Mesothelial cell of epicardium (in vitro differentiated cells): ENCODE measurements at regions not wholly inside any gene's neighbourhood (a gene's known extent, or its start where the extent isn't known, plus 50 kb on each side); places are given as distances from the start of the nearest gene placed in this dataset.

ENCODE experiments used
- DNase-seq, 2 experiments: peaks; one replicate each; pipeline ENCODE4 v3.0.0; 2021; ENCODE audit warnings: low spot score in 2 of 2; ENCODE audit not compliant: unreplicated experiment in 2 of 2
- H3K27ac Mint-ChIP-seq: 2 replicates; pipeline ENCODE4 v1.8.0; 2021; ENCODE audit warnings: mixed read lengths
- H3K27me3 Mint-ChIP-seq: 2 replicates; pipeline ENCODE4 v1.8.0; 2021; ENCODE audit warnings: low read depth, mixed read lengths
- H3K36me3 Mint-ChIP-seq: 2 replicates; pipeline ENCODE4 v1.8.0; 2021; ENCODE audit warnings: mixed read lengths
- H3K4me1 Mint-ChIP-seq: 2 replicates; pipeline ENCODE4 v1.8.0; 2021; ENCODE audit warnings: mixed read lengths
- H3K4me3 Mint-ChIP-seq: 2 replicates; pipeline ENCODE4 v1.8.0; 2021; ENCODE audit warnings: mild to moderate bottlenecking, moderate library complexity, mixed read lengths
- H3K9me3 Mint-ChIP-seq: 2 replicates; pipeline ENCODE4 v1.8.0; 2021; ENCODE audit warnings: mixed read lengths
- TF ChIP-seq, protein P1 (sequence below): fragments of 200-600 bp; sonication (generic); IDR thresholded peaks from one replicate; pipeline ENCODE4 v1.5.0; 2021; ENCODE audit warnings: antibody characterized with exemption; ENCODE audit not compliant: unreplicated experiment

DNA sequence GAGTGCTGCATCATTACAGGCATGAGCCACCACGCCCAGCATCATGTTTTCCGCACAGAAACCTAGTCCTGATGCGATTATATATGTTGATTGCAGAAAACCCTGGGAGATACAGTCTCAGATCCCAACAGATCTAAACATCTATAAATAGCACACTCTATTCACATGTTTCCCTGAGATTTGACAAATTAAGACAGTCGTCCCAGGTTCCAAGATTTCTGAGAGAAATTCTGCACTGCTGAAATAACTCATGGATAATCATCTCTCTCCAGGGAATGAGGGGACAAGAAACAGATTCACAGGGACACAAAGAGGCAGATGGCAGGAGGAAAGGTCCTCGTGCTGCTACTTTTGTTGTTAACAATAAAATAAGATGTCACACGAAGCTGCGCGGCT lies 393.1 kb upstream of the CELF2 start:
- no peaks in the 10 kb centered on the region for H3K36me3 Mint-ChIP-seq
- H3K4me1 Mint-ChIP-seq: peaks cover 24% of the 10 kb centered on the region
- H3K27ac Mint-ChIP-seq: no peak overlapping the region
- TF ChIP-seq, protein P1, sequence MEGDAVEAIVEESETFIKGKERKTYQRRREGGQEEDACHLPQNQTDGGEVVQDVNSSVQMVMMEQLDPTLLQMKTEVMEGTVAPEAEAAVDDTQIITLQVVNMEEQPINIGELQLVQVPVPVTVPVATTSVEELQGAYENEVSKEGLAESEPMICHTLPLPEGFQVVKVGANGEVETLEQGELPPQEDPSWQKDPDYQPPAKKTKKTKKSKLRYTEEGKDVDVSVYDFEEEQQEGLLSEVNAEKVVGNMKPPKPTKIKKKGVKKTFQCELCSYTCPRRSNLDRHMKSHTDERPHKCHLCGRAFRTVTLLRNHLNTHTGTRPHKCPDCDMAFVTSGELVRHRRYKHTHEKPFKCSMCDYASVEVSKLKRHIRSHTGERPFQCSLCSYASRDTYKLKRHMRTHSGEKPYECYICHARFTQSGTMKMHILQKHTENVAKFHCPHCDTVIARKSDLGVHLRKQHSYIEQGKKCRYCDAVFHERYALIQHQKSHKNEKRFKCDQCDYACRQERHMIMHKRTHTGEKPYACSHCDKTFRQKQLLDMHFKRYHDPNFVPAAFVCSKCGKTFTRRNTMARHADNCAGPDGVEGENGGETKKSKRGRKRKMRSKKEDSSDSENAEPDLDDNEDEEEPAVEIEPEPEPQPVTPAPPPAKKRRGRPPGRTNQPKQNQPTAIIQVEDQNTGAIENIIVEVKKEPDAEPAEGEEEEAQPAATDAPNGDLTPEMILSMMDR: no peak
- H3K9me3 Mint-ChIP-seq: no peaks in the 10 kb centered on the region
- no peak for DNase-seq
- H3K4me3 Mint-ChIP-seq: no peak overlapping the region
- H3K27me3 Mint-ChIP-seq: peaks cover 9% of the 10 kb centered on the region

DNA sequence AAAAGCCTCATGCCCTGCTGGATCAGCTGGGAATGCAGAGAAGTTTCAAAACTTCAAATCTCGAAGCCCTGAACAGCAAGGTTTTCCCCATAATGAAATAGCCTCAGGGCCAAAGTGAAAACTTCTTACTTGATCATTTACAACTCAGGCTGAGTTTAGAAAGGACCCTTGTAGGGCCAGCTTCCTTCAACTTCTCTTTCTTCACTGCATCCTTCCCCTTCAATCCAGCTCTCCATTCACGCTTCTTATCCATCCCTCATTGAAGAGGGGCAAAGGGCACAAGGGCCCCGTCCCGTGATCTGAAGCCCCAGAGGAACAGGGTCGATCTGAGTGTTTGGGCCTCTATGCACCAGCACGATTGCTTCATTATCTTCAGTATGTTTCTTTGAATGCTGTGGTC lies 392.2 kb upstream of the CELF2 start:
- DNase-seq: no peak
- no peaks in the 10 kb centered on the region for H3K9me3 Mint-ChIP-seq
- H3K27ac Mint-ChIP-seq: no peak overlapping the region
- no peak overlapping the region for H3K4me3 Mint-ChIP-seq
- peaks cover 9% of the 10 kb centered on the region for H3K27me3 Mint-ChIP-seq
- H3K4me1 Mint-ChIP-seq: peaks cover 32% of the 10 kb centered on the region
- TF ChIP-seq, protein P1: no peak
- H3K36me3 Mint-ChIP-seq: no peaks in the 10 kb centered on the region

DNA sequence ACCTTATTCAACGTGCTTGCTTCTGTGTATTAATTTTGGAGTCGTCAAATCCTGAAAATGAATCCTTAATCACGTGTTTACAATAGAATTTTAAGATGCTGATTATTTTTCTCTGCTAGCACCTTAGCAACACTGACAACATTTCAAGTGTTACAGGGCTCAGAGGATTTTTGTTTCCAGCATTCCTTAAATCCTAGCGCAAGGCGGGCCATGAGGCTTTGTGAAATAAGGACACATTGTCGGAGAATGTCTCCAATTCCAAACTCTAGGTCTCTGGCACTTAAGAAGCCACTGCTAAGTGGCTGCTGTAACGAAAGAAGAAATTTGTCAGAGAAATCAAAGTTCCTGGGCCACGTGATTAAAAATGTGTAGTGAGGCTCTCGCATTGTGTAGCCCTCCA lies 390.9 kb upstream of the CELF2 start:
- no peak for DNase-seq
- H3K4me1 Mint-ChIP-seq: peaks cover 33% of the 10 kb centered on the region
- peaks cover 11% of the 10 kb centered on the region for H3K27me3 Mint-ChIP-seq
- H3K4me3 Mint-ChIP-seq: no peak overlapping the region
- no peaks in the 10 kb centered on the region for H3K9me3 Mint-ChIP-seq
- no peaks in the 10 kb centered on the region for H3K36me3 Mint-ChIP-seq
- TF ChIP-seq, protein P1: no peak
- no peak overlapping the region for H3K27ac Mint-ChIP-seq

DNA sequence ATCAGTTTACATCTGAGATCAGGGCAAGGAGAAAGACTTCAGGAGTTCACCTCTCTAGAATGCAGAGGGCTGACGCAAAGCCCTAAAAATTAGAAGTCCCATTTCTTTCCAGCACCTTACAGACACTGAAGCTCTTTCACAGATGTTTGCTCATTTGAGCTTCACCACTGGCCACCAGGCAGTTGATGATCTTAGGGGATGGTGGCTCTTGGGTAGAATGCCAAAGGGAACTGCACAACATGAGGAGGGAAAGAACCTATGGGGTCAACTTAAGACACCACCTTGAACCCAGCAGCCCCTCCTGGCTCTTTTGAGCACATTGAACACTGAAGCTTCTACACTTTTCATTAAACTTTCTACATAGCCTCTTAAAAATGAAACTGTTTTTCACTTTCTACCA lies 390.3 kb upstream of the CELF2 start:
- H3K27ac Mint-ChIP-seq: no peak overlapping the region
- peaks cover 11% of the 10 kb centered on the region for H3K27me3 Mint-ChIP-seq
- H3K9me3 Mint-ChIP-seq: no peaks in the 10 kb centered on the region
- no peak overlapping the region for H3K4me3 Mint-ChIP-seq
- TF ChIP-seq, protein P1: no peak
- DNase-seq: no peak
- H3K36me3 Mint-ChIP-seq: no peaks in the 10 kb centered on the region
- peaks cover 33% of the 10 kb centered on the region for H3K4me1 Mint-ChIP-seq

DNA sequence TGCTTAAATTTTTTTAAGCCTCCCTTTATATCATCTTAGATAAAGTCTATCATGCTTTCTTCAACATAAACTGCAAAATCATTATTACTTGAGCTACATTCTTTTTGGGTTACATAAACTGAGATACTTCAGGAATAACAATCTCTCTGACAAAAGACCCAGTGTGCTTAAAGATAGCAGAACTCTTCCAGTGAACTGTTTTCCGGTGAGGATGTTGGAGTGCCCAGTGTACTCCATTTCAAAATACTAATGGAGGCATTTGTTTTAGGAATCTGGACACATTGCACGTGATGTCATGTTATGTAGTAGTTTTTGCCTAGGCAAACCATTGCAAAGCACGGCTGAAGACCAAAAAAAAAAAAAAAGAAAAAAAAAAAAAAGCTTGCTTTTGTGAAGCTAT lies 388.2 kb upstream of the CELF2 start:
- peaks cover 9% of the 10 kb centered on the region for H3K27me3 Mint-ChIP-seq
- TF ChIP-seq, protein P1: no peak
- H3K36me3 Mint-ChIP-seq: no peaks in the 10 kb centered on the region
- no peaks in the 10 kb centered on the region for H3K9me3 Mint-ChIP-seq
- H3K4me3 Mint-ChIP-seq: no peak overlapping the region
- no peak for DNase-seq
- no peak overlapping the region for H3K27ac Mint-ChIP-seq
- peaks cover 22% of the 10 kb centered on the region for H3K4me1 Mint-ChIP-seq

DNA sequence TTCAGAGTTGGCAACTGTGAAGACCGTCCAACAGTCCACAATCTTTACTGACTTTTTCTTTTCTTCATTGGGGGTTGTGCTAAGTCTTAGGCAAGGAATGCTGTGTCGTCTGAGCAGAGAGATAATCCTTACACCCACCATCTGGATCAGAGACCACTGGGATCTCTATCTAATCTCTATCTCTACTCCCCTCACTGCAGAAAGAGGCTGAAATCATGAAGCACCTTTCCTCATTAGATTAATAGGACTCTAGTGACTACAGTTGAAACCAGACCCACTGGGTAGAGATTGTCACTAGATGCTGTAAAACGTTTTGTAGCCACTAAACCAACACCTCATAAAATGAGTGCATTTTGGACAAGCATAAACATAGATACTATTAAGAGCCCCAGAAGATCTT lies 387.4 kb upstream of the CELF2 start:
- Mint-ChIP-seq H3K9me3 (no peaks in the 10 kb centered on the region), H3K4me3 (no peak overlapping the region), H3K36me3 (no peaks in the 10 kb centered on the region), H3K27ac (no peak overlapping the region), H3K27me3 (peaks cover 9% of the 10 kb centered on the region), H3K4me1 (peaks cover 22% of the 10 kb centered on the region)
- no peak for DNase-seq
- TF ChIP-seq, protein P1: no peak
